OCI-LY1 (cell line): ENCODE measurements at regions not wholly inside any gene's neighbourhood (a gene's known extent, or its start where the extent isn't known, plus 50 kb on each side); places are given as distances from the start of the nearest gene placed in this dataset.

ENCODE experiments used
- H2AFZ ChIP-seq: fragments of 200-600 bp; sonication (generic), shearing (Covaris generic); 2 replicates; pipeline ENCODE4 v1.6.0; 2014; ENCODE audit warnings: antibody characterized with exemption, mild to moderate bottlenecking, low read length
- H3F3A ChIP-seq: fragments of 200-600 bp; sonication (generic), shearing (Covaris generic); 2 replicates; pipeline ENCODE4 v1.6.0; 2014; ENCODE audit warnings: mild to moderate bottlenecking, antibody characterized with exemption, low read length, moderate library complexity; ENCODE audit not compliant: insufficient read depth
- H3K27ac ChIP-seq: fragments of 200-600 bp; sonication (generic); 2 replicates; pipeline ENCODE4 v1.5.1; 2014; ENCODE audit warnings: low read length, mixed run types, mild to moderate bottlenecking, low read depth; ENCODE audit not compliant: poor library complexity, severe bottlenecking
- H3K27me3 ChIP-seq: fragments of 200-600 bp; sonication (generic); 2 replicates; pipeline ENCODE4 v1.6.0; 2014; ENCODE audit warnings: antibody characterized with exemption, mild to moderate bottlenecking, low read length, moderate library complexity; ENCODE audit not compliant: insufficient read depth
- H3K36me3 ChIP-seq: fragments of 200-600 bp; sonication (generic); 2 replicates; pipeline ENCODE4 v1.6.1; 2014; ENCODE audit warnings: mild to moderate bottlenecking, antibody characterized with exemption, low read length, moderate library complexity, mixed read lengths; ENCODE audit not compliant: insufficient read depth
- H3K4me1 ChIP-seq: fragments of 200-600 bp; sonication (generic); 2 replicates; pipeline ENCODE4 v1.5.1; 2014; ENCODE audit warnings: mild to moderate bottlenecking, low read length, moderate library complexity; ENCODE audit not compliant: insufficient read depth, severe bottlenecking
- H3K4me2 ChIP-seq: fragments of 200-600 bp; sonication (generic), shearing (Covaris generic); 2 replicates; pipeline ENCODE4 v1.6.1; 2014; ENCODE audit warnings: low read length
- H3K4me3 ChIP-seq: fragments of 200-600 bp; sonication (generic); 2 replicates; pipeline ENCODE4 v1.5.1; 2014; ENCODE audit warnings: low read length, low read depth, mild to moderate bottlenecking, mixed read lengths; ENCODE audit not compliant: poor library complexity, severe bottlenecking
- H3K79me2 ChIP-seq: fragments of 200-600 bp; shearing (Covaris generic); 2 replicates; pipeline ENCODE4 v1.6.1; 2016; ENCODE audit warnings: mixed run types, low read length, mixed read lengths; ENCODE audit not compliant: insufficient read depth
- H3K9ac ChIP-seq: fragments of 200-600 bp; sonication (generic), shearing (Covaris generic); 2 replicates; pipeline ENCODE4 v1.6.1; 2014; ENCODE audit warnings: mild to moderate bottlenecking, low read length, mixed read lengths
- H3K9me2 ChIP-seq: fragments of 200-600 bp; sonication (generic), shearing (Covaris generic); 2 replicates; pipeline ENCODE4 v1.6.1; 2014; ENCODE audit warnings: low read depth, mild to moderate bottlenecking, low read length, mixed read lengths
- H3K9me3 ChIP-seq: fragments of 200-600 bp; shearing (Covaris generic); 2 replicates; pipeline ENCODE4 v1.6.1; 2014; ENCODE audit warnings: low read length, mixed read lengths
- H4K20me1 ChIP-seq: fragments of 200-600 bp; sonication (generic), shearing (Covaris generic); 2 replicates; pipeline ENCODE4 v1.6.0; 2016; ENCODE audit warnings: mild to moderate bottlenecking, low read length; ENCODE audit not compliant: insufficient read depth
- CTCF ChIP-seq: fragments of 200-600 bp; sonication (generic), shearing (Covaris generic); IDR thresholded peaks from 2 replicates; pipeline ENCODE4 v1.5.1; 2017; ENCODE audit warnings: mild to moderate bottlenecking, antibody characterized with exemption, low read length, moderate library complexity, mixed read lengths
- EZH2 ChIP-seq: fragments of 200-600 bp; sonication (generic), shearing (Covaris generic); IDR thresholded peaks from 2 replicates; pipeline ENCODE4 v1.8.0; 2017; ENCODE audit warnings: borderline replicate concordance, mixed run types, mild to moderate bottlenecking, antibody characterized with exemption, low read length, moderate library complexity, mixed read lengths

- no peak overlapping the region for H3K9ac ChIP-seq
- H3K27ac ChIP-seq = no peak overlapping the region
- no peaks in the 10 kb centered on the region for H3K9me2 ChIP-seq
- no peaks in the 10 kb centered on the region for H3K9me3 ChIP-seq
- no peaks in the 10 kb centered on the region for H4K20me1 ChIP-seq
- H3K27me3 ChIP-seq = no peaks in the 10 kb centered on the region
- H3K79me2 ChIP-seq = no peaks in the 10 kb centered on the region
- no peak overlapping the region for H3K4me2 ChIP-seq
- no peak overlapping the region for H3K4me3 ChIP-seq
- no peaks in the 10 kb centered on the region for H3K4me1 ChIP-seq
- H3K36me3 ChIP-seq = no peaks in the 10 kb centered on the region
- no peak overlapping the region for H2AFZ ChIP-seq
- no peak for TF ChIP-seq EZH2
- TF ChIP-seq CTCF = no peak
- no peaks in the 10 kb centered on the region for H3F3A ChIP-seq
These were observed 101.2 kb downstream of the HTR1B start for GRCh38 chr6:77362055-77362454.

GRCh38 chr6:77361018-77361417 is 102.3 kb downstream of the HTR1B start:
- Histone ChIP-seq H3K36me3 (no peaks in the 10 kb centered on the region), H3K27ac (no peak overlapping the region), H3K79me2 (no peaks in the 10 kb centered on the region), H3K9ac (no peak overlapping the region), H3F3A (no peaks in the 10 kb centered on the region), H3K9me2 (no peaks in the 10 kb centered on the region), H3K4me2 (no peak overlapping the region), H3K4me1 (no peaks in the 10 kb centered on the region), H3K27me3 (no peaks in the 10 kb centered on the region), H3K4me3 (no peak overlapping the region), H4K20me1 (no peaks in the 10 kb centered on the region), H2AFZ (no peak overlapping the region), H3K9me3 (no peaks in the 10 kb centered on the region)
- TF ChIP-seq CTCF (no peak), EZH2 (no peak)

- H3K9me3 ChIP-seq = no peaks in the 10 kb centered on the region
- no peak overlapping the region for H3K4me3 ChIP-seq
- TF ChIP-seq EZH2 (no peak), CTCF (no peak)
- H3K9me2 ChIP-seq = no peaks in the 10 kb centered on the region
- H3K79me2 ChIP-seq = no peaks in the 10 kb centered on the region
- H4K20me1 ChIP-seq = no peaks in the 10 kb centered on the region
- H3K9ac ChIP-seq = no peak overlapping the region
- H3F3A ChIP-seq = no peaks in the 10 kb centered on the region
- H3K36me3 ChIP-seq = no peaks in the 10 kb centered on the region
- no peaks in the 10 kb centered on the region for H3K27me3 ChIP-seq
- no peaks in the 10 kb centered on the region for H3K4me1 ChIP-seq
- H2AFZ ChIP-seq = no peak overlapping the region
- H3K27ac ChIP-seq = no peak overlapping the region
- no peak overlapping the region for H3K4me2 ChIP-seq
These were observed 106.5 kb downstream of the HTR1B start for GRCh38 chr6:77356821-77357220.
